ENCODE measurements at regions not wholly inside any gene's neighbourhood (a gene's known extent, or its start where the extent isn't known, plus 50 kb on each side); places are given as distances from the start of the nearest gene placed in this dataset.
A peak's percentile ranks its signal among the peaks of the same experiment; 100 is the strongest.

DNA sequence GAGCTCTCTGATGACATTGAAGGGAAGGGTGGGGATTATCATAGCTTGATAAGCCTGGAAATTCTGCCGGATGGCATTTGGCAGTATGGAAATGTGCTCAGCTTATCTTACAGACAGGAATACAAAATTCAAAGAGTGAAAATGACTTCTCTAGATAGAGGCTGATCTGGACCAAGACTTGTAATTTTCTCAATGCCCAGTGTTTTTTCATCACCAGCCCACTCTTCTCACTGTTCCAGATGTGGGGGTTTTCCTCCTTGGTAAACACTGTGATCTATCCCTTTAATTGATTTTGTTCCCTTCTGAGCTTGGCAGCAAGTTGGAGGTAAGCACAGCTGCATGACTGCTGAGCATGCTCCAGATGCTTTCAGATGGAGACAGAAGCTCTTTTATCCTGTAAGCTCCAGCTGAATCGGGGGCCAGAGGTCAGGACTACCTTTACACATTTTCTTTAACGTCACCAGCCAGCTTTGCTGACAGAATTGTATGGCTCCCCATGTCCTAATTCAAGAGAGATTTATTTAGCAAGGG is 287.4 kb upstream of the TCF4 start:
- peaks cover 35% of the 10 kb centered on the region for H3K4me1 Mint-ChIP-seq
- H3K36me3 Mint-ChIP-seq: no peaks in the 10 kb centered on the region
- no peak for DNase-seq (ENCODE audit: low spot score in 2 of 2, unreplicated experiment in 2 of 2)
- peaks cover 4% of the 10 kb centered on the region for H3K9me3 Mint-ChIP-seq
- TF ChIP-seq, protein P1, sequence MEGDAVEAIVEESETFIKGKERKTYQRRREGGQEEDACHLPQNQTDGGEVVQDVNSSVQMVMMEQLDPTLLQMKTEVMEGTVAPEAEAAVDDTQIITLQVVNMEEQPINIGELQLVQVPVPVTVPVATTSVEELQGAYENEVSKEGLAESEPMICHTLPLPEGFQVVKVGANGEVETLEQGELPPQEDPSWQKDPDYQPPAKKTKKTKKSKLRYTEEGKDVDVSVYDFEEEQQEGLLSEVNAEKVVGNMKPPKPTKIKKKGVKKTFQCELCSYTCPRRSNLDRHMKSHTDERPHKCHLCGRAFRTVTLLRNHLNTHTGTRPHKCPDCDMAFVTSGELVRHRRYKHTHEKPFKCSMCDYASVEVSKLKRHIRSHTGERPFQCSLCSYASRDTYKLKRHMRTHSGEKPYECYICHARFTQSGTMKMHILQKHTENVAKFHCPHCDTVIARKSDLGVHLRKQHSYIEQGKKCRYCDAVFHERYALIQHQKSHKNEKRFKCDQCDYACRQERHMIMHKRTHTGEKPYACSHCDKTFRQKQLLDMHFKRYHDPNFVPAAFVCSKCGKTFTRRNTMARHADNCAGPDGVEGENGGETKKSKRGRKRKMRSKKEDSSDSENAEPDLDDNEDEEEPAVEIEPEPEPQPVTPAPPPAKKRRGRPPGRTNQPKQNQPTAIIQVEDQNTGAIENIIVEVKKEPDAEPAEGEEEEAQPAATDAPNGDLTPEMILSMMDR (IDR thresholded peaks at IDR 0.05; ENCODE audit: unreplicated experiment): no peak
- no peak overlapping the region for H3K4me3 Mint-ChIP-seq
- H3K27ac Mint-ChIP-seq: peak overlapping the region; percentile 15
- no peaks in the 10 kb centered on the region for H3K27me3 Mint-ChIP-seq (ENCODE audit: low read depth)

DNA sequence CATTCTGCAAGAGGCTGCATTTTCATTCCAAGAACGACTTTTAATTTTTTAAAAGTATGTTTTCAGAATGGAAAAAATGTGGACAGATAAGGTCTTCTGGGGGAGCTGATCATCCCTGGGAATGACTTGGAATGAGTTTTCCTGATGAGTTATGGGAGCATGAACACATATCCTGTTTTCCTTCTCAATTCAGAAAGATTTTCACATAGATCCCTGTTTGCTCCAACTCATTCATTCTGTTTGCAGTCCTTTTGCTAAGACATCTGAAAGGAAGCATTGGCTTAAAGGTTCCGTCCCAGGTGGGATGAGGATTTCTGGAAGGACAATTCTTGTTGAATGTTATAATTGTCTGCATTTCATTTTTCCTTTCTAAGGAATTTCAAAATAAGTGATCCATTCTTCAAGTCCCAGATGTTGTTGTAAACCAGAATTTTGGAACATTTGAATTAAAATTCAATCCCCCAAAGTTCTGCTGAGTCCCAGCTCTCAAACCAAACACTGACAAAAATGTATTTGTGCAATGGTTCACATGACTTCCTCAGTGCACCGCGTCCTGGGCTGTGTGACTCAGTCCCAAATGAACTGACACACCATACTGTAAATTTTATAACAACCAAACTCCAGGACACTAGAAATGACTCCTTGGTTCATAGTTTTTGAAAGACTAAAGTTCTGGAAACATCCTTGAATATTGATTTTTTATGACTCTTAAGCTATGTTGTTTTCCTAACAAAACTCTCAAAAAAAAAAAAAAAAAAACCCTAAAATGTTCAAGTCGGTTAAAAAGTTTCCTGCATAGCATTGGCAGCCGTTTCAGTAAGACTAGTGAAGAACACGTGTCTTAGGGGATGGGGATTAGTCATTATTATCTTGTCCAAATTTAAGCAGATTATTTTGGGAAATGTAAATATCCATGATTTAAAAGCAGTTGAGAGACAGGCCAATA is 281.8 kb upstream of the TCF4 start:
- no peaks in the 10 kb centered on the region for H3K27me3 Mint-ChIP-seq (ENCODE audit: low read depth)
- no peak overlapping the region for H3K4me3 Mint-ChIP-seq
- no peak overlapping the region for H3K27ac Mint-ChIP-seq

DNA sequence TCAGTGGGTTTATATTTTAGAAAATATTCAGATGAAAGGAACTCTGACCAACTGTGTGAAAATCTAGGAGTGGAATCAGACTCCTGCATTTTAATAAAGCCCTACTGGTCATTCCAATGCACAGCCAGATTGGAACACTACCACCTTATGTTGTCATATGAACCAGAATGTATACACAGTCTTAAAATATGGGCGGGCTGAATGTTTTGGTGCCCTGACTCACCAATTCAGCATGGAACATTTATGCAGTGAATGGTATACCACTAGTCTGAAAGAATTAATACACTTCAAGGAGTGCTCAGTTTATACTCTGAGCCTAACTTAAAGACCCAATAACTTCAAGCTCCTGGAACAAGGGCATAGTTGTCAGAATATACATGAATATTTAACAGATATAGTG is 280.9 kb upstream of the TCF4 start:
- peaks cover 51% of the 10 kb centered on the region for H3K4me1 Mint-ChIP-seq
- no peak for DNase-seq (ENCODE audit: low spot score in 2 of 2, unreplicated experiment in 2 of 2)
- no peak overlapping the region for H3K4me3 Mint-ChIP-seq
- H3K27ac Mint-ChIP-seq: no peak overlapping the region
- H3K9me3 Mint-ChIP-seq: peaks cover 4% of the 10 kb centered on the region
- H3K36me3 Mint-ChIP-seq: no peaks in the 10 kb centered on the region
- TF ChIP-seq, protein P1 (IDR thresholded peaks at IDR 0.05; ENCODE audit: unreplicated experiment): no peak
- no peaks in the 10 kb centered on the region for H3K27me3 Mint-ChIP-seq (ENCODE audit: low read depth)

More for the DNA sequence above, 281.8 kb upstream of the TCF4 start:
- Mint-ChIP-seq H3K4me1 (peaks cover 42% of the 10 kb centered on the region), H3K9me3 (peaks cover 4% of the 10 kb centered on the region), H3K36me3 (no peaks in the 10 kb centered on the region)
- DNase-seq (ENCODE audit: low spot score in 2 of 2, unreplicated experiment in 2 of 2): no peak
- TF ChIP-seq, protein P1 (IDR thresholded peaks at IDR 0.05; ENCODE audit: unreplicated experiment): no peak

DNA sequence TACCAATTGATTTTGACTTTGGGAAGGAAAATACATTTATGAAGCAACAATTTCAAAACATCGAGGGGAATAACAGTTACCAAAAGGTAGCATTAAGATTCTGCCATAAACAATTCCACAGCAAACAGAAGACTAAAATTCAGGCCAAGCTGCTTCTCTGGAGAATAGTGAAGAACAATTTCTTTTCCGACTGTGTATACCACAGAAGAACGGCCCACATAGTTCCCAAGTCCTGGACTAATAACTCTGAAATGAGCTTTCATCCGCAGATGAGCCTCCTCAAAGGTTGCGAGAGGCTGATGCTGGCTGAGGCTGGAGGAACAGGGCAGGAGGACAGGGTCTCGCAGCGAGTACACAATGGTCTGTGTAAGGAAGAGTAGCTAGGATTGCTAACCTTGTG is 278.9 kb upstream of the TCF4 start:
- DNase-seq (ENCODE audit: low spot score in 2 of 2, unreplicated experiment in 2 of 2): no peak
- Mint-ChIP-seq H3K36me3 (no peaks in the 10 kb centered on the region), H3K9me3 (no peaks in the 10 kb centered on the region), H3K27ac (peak overlapping the region; percentile 17), H3K4me3 (no peak overlapping the region), H3K27me3 (ENCODE audit: low read depth) (no peaks in the 10 kb centered on the region), H3K4me1 (peaks cover 68% of the 10 kb centered on the region)
- TF ChIP-seq, protein P1 (IDR thresholded peaks at IDR 0.05; ENCODE audit: unreplicated experiment): no peak

DNA sequence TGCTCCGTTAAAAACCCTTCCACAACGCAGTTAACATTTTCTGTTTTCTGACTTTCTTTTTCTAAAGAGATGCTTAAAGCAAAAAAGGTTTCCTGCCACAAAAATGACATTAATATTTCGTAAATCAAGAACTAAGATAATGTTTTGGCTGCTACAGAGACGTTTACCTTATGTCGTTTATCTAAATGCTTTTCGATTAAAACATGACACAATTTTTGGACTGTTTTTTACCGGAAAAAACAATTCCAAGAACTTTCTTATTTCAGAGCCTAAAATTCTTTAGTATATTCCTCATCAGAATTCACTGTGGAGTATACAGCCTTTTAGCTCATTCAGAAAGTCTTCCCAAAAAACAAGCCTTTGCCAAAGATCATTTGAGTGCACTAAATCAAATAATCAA is 278.0 kb upstream of the TCF4 start:
- Mint-ChIP-seq H3K27ac (peak overlapping the region; percentile 76), H3K9me3 (no peaks in the 10 kb centered on the region), H3K4me3 (no peak overlapping the region)

More for the DNA sequence above, 278.0 kb upstream of the TCF4 start:
- no peaks in the 10 kb centered on the region for H3K27me3 Mint-ChIP-seq (ENCODE audit: low read depth)
- DNase-seq (ENCODE audit: low spot score in 2 of 2, unreplicated experiment in 2 of 2): no peak
- peaks cover 71% of the 10 kb centered on the region for H3K4me1 Mint-ChIP-seq
- TF ChIP-seq, protein P1 (IDR thresholded peaks at IDR 0.05; ENCODE audit: unreplicated experiment): no peak
- H3K36me3 Mint-ChIP-seq: no peaks in the 10 kb centered on the region
